ENCODE measurements at regions not wholly inside any gene's neighbourhood (a gene's known extent, or its start where the extent isn't known, plus 50 kb on each side); places are given as distances from the start of the nearest gene placed in this dataset.

DNA sequence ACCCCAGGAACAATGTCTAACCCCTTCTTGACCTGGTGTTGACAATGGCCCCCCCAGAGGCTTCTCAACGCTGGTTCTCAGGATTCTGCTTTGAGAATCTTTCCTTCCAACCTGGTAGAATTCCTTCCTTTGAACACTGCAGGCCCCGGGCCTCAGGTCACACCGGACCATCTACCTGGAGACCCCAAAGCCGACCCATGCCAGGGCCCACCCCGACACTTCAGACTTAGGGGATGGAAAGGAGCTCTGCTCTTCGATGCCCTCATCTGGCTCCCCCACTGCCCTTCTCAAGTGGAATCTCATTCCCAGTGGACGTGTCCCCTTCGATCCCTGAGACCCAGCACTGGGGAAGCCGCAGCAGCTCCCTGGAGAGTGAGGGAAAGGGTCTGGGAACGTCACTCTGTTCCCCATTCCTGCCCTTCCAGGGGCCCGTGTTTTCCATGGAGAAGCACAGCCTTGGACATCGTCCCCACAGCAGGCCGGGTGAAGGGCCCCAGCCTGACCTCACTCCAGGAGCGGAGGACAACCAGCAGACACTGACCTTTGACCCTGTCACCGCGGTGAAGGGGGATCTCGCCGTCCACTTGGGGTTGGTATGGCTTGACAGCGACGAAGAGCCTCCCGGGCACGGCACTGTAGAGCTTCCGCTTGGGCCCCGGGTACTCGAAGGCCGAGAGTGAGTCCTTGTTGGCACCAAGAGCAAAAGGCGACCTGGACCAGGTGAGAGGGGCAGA lies 408.3 kb downstream of the CTTN start:
- DNase-seq (ENCODE audit: low read depth, low spot score), result no peak
- H3K4me3 ChIP-seq (ENCODE audit: low read length), result no peak overlapping the region

DNA sequence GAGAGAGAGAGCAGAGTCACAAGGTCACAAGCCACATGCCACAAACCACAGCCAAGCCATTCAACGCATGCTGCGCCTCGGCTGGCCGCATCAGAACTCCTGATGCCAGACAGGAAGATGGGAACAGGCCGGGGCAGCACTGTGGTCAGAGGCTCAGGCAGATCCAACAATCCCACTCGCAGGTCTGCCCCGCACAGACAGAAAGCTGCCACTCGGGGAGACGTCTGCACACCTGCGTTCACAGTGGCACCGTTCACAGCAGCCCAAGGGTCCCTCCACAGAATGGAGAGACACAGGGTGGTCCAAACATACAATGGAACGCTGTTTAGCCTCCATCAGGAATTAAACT lies 408.8 kb downstream of the CTTN start:
- DNase-seq (ENCODE audit: low read depth, low spot score), result no peak
- H3K4me3 ChIP-seq (ENCODE audit: low read length), result no peak overlapping the region

DNA sequence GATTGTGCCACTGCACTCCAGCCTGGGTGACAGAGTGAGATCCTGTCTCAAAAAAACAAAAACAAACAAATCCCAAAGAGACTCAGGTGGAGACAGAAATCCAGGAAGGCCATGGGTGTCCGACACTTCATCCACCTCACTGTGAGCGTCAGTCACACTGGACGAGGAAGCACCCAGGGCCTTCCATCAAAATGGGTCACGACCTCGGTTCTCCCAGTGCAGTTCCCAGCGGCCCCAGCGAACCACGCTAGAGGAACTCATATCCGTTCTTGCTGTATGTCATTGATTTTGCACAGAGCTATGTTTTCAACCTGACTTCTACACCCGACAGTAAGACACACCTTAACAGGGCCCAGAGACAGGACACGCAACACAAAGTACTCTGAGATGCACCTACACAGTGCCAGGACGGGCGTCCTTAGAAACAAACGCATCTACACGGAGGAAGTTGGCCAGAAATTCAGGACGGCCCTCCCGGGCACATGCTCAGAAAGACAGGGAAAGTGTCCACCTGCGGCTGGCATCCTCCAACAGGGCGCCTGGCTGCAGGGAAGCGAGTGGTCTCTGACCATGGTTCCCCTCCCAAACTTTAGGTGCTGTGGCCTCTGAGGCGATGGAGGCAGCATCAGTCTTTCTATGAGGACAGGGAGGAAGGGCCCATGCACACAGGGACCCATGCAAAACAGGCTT lies 410.5 kb downstream of the CTTN start:
- no peak overlapping the region for H3K4me3 ChIP-seq (ENCODE audit: low read length)
- no peak for DNase-seq (ENCODE audit: low read depth, low spot score)

DNA sequence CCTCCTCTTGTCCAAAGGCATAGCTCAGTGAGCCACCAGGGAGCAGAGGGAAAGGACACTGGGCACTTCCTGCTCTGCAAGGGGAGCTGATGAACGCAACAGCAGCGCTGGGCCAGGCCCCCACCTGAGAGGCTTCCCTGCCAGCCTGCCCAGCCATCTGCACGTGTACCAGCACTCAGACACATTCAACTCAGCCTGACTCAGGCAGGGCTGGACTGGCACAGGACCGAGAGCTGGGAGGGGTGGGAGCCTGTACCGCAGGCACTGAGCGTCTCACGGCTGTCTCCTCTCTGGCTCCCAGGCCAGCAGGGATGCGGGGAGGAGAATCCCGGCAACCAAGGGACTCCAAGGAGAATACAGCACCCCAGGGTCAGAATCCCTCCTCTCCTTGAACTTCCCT lies 411.8 kb downstream of the CTTN start:
- no peak overlapping the region for H3K4me3 ChIP-seq (ENCODE audit: low read length)
- no peak for DNase-seq (ENCODE audit: low read depth, low spot score)

DNA sequence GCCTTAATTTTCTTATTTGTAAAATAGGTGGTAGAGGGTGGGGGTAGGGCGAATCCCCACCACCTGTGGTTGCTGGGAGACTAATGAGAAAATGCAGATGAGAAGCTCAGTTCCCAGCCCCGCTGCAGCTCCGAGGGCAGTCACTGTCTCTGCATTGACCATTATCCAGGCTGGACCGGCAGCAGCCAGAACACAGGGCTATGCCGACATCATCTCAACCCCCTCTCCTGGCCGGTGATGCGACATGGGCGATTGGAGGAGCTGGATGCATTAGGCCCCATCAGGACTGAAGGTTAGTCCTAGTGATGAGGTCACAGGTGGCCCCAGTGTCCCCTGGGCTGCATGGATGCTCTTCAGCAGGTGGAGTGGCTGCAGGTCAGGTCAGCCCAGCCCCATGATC lies 412.4 kb downstream of the CTTN start:
- no peak overlapping the region for H3K4me3 ChIP-seq (ENCODE audit: low read length)
- DNase-seq (ENCODE audit: low read depth, low spot score), result no peak

DNA sequence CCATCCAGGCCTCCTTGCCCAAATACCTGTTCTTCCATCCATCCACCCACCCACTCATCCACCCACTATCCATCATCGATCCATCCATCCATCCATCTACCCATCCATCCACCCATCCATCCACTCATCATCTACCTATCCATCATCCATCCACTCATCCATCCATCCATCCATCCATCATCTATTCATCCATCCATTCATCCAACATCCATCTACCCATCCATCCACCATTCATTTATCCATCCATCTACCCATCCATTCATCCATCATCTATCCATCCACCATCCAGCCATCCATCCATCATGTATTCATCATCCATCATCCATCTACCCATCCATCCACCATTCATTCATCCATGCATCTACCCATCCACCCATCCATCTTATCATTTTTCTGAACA lies 413.2 kb downstream of the CTTN start:
- no peak overlapping the region for H3K4me3 ChIP-seq (ENCODE audit: low read length)
- DNase-seq (ENCODE audit: low read depth, low spot score), result no peak

DNA sequence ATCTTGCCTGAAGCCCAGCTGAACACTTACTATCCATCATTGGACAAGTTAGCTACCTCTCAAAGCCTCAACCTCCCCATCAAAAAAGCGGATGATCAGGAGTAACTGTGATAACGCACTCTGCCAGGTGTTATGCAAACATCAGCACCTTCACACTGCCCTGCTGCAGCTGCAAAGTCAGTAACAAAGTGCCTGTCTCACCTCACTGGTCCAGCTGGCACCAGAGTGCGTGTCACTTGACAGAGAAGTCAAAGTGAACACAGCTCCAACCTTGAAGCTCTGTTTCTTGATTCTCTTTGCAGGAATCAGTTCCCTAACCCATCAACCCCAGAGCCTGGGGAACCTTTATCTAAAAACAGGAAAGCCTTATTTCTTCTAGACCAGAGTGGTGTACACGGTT lies 413.6 kb downstream of the CTTN start:
- no peak for DNase-seq (ENCODE audit: low read depth, low spot score)
- no peak overlapping the region for H3K4me3 ChIP-seq (ENCODE audit: low read length)

DNA sequence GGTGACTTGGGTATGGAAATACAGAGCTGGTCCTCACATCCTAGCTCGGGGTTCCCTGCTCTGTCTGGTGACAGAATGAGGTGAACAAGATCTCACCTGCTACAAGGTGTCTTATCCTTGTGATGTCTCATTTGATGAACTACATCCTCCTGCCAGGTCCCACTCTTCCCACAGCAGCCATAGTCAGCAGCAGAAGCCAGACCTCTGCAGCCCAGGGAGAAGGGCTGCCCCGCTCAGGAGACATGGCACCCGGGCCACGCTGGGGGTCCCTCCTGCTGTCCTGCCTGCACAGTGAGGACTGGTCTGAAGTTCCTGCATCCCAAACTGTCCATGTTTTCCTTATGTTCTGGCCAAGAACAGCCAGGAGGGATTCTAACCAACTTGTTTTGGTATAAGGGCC lies 414.1 kb downstream of the CTTN start:
- DNase-seq (ENCODE audit: low read depth, low spot score), result no peak

DNA sequence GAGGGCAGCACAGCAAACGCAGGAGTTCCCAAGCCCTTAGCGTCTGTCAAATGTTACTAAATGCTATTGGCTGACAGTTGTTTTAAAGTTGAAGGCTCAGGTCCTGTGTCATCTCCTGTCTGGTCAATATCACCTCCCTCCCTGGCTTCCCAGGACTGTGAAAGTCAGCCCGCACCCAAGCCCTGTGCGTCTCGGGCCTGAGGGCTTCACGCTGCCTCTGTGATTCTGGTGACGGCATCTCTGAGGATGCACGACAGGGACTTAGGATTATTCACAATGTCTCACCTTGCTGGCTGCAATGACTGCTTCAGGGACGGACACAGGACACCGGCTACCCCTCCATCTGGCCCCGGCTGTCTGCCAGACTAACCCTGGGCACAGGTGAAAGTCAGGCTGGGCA lies 415.3 kb downstream of the CTTN start:
- H3K4me3 ChIP-seq (ENCODE audit: low read length), result no peak overlapping the region
- no peak for DNase-seq (ENCODE audit: low read depth, low spot score)

More for the DNA sequence above, 414.1 kb downstream of the CTTN start:
- no peak overlapping the region for H3K4me3 ChIP-seq (ENCODE audit: low read length)

DNA sequence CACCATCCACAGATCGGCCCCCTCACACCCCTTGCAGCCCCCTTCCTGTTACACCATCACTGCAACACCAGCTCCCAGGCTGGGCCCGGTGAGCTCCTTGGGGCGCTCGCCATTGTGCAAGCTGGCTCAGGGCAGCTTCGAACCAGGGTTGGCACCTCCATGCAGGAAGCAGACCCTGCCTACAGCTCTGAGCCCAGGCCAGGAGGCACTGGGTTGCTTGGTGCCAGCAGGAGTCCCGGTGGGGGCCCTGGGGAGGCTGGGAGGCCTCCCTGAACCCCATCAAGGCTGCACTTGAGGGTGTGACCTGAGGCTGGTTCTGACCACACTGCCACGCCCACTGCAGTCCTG lies 417.1 kb downstream of the CTTN start:
- H3K4me3 ChIP-seq (ENCODE audit: low read length), result no peak overlapping the region
- no peak for DNase-seq (ENCODE audit: low read depth, low spot score)

DNA sequence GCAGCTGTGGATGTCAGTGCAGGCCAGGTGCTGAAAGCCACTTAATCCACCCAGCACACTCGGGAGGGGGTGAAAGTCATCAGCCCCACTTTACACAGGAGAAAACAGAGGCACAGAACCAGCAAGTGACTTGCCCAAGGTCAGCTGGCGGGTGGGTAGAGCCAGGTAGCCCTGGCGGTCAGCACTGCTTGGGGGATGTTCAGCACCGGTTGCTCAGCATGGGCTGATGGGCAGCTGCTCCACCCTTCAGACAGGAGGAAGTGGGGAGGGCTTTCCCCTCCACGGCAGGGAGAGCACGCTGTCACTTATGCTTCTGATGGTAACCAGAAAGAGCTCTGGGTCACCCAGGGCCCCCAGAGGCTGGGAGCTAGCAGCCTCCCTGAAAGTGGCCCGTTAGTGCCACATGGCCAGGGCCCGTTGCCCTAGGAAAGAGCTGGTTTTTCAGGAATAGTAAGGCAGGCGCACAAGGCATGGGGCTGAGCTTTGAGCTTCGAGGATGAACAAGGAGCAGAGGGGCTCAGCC lies 417.9 kb downstream of the CTTN start:
- no peak overlapping the region for H3K4me3 ChIP-seq (ENCODE audit: low read length)
- DNase-seq (ENCODE audit: low read depth, low spot score), result no peak

DNA sequence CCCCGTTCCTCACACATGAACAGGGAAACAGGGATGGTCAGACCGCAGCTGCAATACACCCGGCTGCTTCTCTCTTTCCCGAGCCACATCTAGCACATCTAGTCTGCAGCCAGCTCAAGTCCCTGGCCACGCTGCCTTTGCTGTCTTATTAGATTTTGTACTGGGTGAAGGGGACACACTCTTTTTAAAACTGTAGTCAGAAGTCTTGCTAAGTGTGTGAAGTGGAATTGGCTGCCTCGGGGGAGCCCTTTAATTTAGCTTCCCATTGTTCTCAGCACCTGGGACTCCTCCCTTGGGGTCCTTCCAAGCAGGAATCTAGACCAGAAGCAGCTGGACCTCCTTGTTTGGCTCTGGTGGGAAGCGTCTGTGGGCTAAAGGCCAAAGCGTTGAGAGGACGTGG lies 420.0 kb downstream of the CTTN start:
- no peak overlapping the region for H3K4me3 ChIP-seq (ENCODE audit: low read length)

DNA sequence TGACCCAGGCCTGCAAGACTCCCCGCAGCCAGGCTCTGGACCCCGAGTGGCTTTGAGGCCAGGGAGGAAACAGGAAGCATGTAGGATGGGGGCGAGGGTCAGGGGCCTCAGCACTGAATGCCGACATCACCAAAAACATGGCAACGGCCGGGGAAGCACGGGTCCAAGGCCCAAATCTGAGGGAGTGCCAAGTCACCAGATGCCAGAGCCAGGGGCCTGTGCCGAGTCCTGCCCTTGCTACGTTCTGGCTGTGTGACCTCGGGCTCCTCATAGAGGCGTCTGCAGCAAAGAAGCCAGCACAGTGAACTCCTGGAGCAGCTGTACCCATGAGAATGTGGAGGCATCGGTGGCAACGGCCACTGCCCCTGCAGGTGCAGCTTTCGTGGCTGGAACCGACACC lies 420.7 kb downstream of the CTTN start:
- no peak for DNase-seq (ENCODE audit: low read depth, low spot score)
- H3K4me3 ChIP-seq (ENCODE audit: low read length), result no peak overlapping the region

More for the DNA sequence above, 420.0 kb downstream of the CTTN start:
- no peak for DNase-seq (ENCODE audit: low read depth, low spot score)

DNA sequence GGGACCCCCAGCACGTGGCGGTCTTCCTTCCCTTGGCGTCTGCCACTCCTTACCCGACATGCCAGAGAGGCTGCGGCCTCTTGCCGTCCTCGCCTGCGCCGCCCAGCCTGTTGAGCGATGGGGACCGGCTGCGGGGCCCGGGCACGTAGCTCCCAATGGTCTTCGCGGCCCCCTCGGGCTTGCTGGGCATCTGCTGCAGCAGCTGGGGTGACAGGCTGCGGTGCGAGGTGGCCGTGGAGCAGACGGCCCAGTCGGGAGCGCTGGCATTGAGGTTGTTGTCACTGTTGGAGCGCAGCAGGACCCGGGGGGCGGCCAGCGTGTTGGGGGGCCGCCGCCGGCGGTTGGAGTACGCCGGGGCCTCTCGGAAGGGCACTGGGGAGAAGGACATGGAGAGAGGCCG lies 422.0 kb downstream of the CTTN start:
- DNase-seq (ENCODE audit: low read depth, low spot score), result no peak
- no peak overlapping the region for H3K4me3 ChIP-seq (ENCODE audit: low read length)

DNA sequence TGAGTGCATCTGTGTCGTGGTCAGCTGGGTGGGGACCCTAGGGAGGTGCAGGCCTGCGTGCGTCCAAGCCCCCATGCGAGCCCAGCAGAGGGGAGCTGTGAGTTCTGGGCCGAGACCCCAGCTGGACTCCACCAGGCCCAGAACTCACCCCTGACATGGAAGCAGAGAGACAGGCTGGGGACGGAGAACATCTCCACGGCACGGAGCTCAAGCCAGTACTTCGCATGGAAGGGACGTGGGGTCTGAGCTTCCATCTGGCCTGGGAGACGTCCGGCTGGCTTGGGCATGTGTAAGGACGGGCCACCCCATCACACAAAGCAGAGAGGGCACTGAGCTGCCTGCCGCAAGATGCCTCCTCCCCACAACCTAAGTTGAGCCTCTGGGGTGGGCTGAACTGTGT lies 422.4 kb downstream of the CTTN start:
- no peak overlapping the region for H3K4me3 ChIP-seq (ENCODE audit: low read length)
- DNase-seq (ENCODE audit: low read depth, low spot score), result no peak

DNA sequence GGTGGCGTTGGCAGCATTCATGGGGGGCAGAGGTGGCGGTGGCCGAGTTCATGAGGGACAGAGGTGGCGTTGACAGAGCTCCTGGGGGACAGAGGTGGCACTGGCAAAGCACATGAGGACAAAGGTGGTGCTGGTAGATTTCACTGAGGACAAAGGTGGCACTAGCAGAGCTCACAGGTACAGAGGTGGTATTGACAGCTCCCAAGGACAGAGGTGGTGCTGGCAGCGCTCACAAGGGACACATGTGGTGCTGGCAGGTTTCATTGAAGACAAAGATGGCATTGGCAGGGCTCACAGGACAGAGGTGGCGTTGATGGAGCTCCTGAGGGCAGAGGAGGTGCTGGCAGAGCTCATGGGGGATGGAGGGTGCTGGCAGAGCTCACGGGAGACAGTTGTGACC lies 425.4 kb downstream of the CTTN start:
- no peak overlapping the region for H3K4me3 ChIP-seq (ENCODE audit: low read length)
- no peak for DNase-seq (ENCODE audit: low read depth, low spot score)

DNA sequence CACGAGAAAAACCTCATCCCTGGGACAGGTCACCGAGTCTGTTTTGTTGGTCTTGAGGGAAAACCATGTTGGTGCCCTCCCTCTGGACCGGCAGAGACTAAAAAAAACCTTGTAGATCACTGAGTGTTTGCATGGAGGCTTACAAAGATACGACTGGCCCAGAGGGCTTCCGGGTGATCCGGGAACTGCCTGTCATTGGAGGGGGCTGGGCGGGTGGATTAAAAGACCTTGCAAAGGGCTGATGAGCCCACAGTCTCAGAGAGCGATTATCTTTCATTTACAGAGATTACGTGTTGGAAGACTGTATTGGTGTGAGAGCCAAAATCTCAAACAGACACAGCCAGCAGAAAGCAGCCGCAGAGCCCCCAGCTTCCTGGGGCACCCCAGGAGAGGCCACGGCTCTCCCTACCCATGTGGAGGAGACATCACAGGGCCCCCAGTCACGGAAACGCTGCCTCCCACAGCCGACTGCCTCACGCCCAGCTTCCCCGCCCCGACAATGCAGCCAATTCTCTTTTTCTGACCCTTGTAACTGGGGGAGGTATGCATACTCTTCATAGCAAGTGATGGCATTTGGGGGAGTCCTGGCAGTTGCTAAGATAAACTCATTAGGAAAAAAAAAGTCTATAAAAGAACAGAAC lies 426.4 kb downstream of the CTTN start:
- peak overlapping the region; percentile 24 for H3K4me3 ChIP-seq (ENCODE audit: low read length)
- peak; percentile 24 for DNase-seq (ENCODE audit: low read depth, low spot score)

DNA sequence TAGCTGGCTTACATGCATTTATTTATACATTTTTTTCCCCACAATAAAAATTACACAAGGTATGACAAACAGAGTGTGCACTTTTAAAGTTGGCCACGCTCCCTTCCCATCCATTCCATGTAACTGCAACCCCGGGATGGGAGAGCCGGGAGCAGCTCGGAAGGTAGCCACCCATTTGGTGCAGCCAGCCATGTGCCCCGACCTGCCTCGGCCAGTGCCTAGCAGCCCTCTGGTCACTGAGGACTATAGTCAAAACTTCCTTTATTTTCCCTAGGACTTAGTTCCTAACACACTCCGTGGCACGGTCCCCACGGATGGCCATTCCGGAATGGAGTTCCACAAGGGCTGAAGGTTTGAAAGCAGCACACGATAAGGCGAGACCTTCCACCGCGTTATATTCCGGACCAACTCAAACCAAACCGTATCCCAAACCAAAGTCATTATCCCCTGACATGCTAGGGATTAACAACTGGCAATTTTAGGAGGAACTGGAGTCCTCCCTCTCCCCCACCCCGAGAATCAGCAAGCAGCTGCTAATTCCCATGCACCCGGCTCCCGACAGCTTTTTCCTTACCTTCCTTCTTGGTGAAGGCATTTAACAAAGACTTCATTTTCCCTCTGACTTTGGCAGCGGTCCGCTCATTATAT lies 426.4 kb downstream of the SHANK2 start:
- no peak for DNase-seq (ENCODE audit: low read depth, low spot score)
- no peak overlapping the region for H3K4me3 ChIP-seq (ENCODE audit: low read length)

DNA sequence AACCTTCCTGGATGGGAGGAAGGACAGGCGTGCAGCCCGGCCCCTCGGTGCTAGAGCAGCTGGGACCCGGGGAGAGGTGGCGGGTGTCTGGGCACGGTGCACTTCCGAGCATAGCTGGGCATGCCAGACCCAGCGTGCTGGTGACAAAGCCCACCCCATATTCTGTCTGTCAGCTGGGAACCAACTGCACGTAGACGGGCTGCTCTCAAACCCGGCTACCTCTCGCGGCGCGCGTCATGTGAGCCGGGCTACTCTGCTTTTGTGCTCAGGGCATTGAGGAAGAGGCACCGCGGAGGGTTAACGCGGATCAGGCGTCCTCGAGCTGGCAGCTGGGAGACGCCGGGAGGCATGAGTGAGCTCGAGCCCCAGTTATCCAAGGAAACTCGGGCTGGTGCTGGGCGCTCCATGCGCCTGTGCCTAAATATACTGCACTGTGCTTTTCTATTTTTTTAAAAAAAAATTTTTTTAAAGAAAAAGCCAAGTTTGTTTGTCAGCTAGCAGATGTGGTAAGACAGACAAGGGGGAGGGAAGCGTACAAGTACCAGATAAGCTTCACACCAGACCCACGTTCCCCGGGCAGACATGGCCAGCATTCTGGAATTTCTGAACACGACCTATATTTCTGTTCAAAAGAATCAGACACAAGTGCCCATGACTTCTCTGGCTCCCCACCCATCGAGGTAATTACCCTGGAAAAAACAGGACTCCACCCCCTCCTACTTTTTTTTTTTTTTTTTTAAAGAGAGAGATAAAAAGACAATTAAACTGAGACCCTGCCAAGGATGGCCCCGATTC lies 425.6 kb downstream of the SHANK2 start:
- H3K4me3 ChIP-seq (ENCODE audit: low read length), result no peak overlapping the region
- DNase-seq (ENCODE audit: low read depth, low spot score), result no peak

Data from Jurkat, Clone E6-1 (cell line).